MM.1S (cell line): ENCODE measurements at regions not wholly inside any gene's neighbourhood (a gene's known extent, or its start where the extent isn't known, plus 50 kb on each side); places are given as distances from the start of the nearest gene placed in this dataset.

ENCODE experiments used
- EZH2 ChIP-seq: fragments of 300-600 bp; sonication (generic); optimal IDR thresholded peaks from 2 replicates; pipeline ENCODE3; 2017; ENCODE audit warnings: low read depth, mild to moderate bottlenecking, antibody characterized with exemption, low read length, mixed read lengths
- TF ChIP-seq, protein P1 (sequence below): fragments of 300-600 bp; sonication (generic); IDR thresholded peaks from 2 replicates; pipeline ENCODE4 v1.5.1; 2016; ENCODE audit warnings: antibody characterized with exemption, low read length, mixed read lengths

DNA sequence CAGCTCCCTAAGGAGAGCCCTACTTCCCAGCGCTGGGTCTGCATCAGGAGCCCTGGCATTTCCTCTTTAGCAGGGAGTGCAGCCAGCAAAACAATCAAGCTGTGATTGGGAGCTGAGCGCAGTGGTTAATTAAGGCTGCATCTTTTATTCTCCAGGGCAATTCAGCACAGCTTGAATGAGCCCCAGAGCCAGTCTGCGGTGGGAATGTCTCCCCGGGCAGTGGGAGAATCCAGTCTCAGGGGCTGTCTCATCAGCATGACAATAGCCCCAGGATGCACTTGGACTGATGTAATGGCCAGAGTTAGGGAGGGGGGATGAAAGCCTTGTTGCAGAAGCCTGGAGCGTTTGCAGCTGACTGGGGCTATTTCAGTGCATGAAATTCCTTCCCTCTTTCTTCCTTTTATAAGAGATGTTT, 292.6 kb upstream of the SOX9 start:
- TF ChIP-seq, protein P1, sequence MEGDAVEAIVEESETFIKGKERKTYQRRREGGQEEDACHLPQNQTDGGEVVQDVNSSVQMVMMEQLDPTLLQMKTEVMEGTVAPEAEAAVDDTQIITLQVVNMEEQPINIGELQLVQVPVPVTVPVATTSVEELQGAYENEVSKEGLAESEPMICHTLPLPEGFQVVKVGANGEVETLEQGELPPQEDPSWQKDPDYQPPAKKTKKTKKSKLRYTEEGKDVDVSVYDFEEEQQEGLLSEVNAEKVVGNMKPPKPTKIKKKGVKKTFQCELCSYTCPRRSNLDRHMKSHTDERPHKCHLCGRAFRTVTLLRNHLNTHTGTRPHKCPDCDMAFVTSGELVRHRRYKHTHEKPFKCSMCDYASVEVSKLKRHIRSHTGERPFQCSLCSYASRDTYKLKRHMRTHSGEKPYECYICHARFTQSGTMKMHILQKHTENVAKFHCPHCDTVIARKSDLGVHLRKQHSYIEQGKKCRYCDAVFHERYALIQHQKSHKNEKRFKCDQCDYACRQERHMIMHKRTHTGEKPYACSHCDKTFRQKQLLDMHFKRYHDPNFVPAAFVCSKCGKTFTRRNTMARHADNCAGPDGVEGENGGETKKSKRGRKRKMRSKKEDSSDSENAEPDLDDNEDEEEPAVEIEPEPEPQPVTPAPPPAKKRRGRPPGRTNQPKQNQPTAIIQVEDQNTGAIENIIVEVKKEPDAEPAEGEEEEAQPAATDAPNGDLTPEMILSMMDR, result no peak
- TF ChIP-seq EZH2, result no peak
